Activated T-cell treated with anti-CD3 and anti-CD28 coated beads for 24 hours (primary cell): ENCODE measurements at regions not wholly inside any gene's neighbourhood (a gene's known extent, or its start where the extent isn't known, plus 50 kb on each side); places are given as distances from the start of the nearest gene placed in this dataset.
"Not testable (repeated sequence)": the region's sequence is repeated elsewhere in the genome, so short reads cannot be mapped to it uniquely, and the experiment has no call there.

Source experiments
- DNase-seq: peaks from one replicate; pipeline ENCODE4 v3.0.0-alpha.2; 2020; ENCODE audit warnings: low read depth

DNA sequence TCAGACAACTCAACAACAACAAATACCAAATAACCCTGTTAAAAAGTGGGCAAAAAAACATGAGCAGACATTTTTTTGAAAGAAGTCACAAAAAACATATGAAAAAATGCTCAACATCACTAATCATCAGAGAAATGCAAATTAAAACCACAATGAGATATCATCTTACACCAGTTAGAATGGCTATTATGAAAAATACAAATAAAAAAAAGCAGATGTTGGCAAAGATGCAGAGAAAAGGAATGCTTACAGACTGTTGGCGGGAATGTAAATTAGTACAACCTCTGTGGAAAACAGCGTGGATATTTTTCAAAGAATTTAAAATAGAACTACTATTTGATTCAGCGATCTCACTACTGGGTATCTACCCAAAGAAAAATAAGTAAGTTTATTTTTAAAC lies 114.0 kb downstream of the SLC38A4 start:
- no peak for DNase-seq

- no peak for DNase-seq
These were observed 115.6 kb downstream of the SLC38A4 start for GRCh38 chr12:46710125-46710743.

DNA sequence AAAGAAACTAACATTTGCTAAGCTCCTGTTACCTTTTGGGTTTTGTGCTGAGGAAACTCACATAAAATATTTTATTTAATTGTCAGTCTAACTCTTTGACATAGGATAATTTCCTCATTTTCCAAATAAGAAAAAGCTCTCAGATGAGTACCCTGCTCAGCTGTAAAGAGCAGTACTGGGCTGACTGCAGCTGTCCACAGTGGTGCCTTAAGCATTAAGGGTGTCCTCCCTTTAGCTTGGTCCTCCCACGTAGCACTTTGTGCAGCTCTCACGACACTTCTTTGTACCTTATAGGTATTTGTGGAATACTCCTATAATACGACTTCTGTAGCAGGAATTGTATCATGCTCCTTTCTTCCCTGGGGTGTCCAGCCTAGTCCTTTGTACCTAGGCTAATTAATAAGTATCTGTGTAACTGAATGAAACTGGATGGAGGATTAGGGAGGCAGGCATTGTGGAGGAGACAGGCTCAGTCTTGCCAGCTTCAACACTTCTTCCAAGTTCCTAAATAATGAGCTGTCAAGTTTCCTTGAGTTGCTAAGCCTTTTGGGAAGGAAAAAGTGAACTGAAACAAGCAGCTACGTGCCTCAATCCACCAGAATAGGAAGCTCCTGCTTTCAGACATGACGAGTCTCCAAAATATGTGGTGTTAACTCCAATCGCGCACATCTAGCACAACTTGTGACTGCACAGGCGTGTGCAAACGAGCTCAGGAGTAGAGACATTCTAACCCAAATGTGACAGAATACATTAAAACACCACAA lies 123.0 kb downstream of the SLC38A4 start:
- DNase-seq, result no peak

- DNase-seq, result no peak
These were observed 124.4 kb downstream of the SLC38A4 start for GRCh38 chr12:46701356-46701755.

- no peak for DNase-seq
These were observed 125.8 kb downstream of the SLC38A4 start for GRCh38 chr12:46699986-46700385.

DNA sequence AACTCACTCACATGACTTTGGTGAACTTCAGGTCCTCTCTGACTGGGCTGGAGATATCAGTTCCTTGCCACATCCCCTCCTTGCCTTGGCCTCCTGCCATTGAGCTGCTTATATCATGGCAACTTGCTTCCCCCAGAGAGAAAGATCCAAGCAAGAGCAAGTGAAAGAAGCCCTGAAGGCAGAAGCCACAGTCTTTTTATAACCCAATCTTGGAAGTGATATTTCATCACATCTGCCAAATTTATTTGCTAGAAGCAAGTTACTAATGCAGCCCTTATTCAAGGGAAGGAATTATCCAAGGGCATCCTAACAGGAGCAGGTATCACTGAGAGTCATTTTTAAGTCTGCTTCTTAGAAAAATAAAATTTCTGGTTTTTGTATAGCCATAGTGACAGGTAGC lies 127.8 kb downstream of the SLC38A4 start:
- no peak for DNase-seq

GRCh38 chr12:46693518-46693917 lies 132.3 kb downstream of the SLC38A4 start:
- no peak for DNase-seq

DNA sequence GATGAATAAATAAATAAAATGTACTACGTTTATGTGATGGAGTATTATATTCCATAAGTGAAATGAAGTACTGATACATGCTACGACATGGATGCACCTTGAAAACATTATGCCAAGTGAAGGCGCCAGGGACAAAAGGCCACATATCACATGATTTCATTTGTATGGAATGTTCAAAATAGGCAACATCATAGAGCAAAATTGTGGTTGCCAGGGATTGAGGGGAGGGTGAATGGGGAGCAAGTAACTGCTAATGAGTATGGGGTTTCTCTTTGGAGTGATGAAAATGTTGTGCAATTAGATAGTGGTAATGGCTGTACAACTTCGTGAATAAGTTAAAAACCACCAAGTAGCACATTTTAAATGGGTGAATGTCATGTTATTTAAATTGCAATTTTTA lies 132.8 kb downstream of the SLC38A4 start:
- DNase-seq, result no peak

DNA sequence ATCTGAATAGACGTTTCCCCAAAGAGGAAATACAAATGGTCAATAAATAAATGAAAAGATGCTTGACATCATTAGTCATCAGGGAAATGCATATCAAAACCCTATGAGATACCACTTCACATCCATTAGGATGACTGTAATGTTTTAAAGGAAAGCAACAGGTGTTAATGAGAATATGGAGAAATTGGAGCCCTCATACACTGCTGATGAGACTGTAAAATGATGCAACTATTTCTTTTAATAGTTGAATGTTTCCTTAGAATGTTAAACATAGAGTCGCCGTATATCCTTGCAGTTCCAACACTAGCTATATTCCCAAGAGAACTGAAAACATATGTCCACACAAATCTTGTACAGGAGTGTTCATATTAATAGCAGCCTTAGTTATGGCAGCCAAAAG lies 133.2 kb downstream of the SLC38A4 start:
- DNase-seq, result no peak

- no peak for DNase-seq
These were observed 139.4 kb downstream of the SLC38A4 start for GRCh38 chr12:46686267-46686942.

GRCh38 chr12:46684243-46684642 lies 141.6 kb downstream of the SLC38A4 start:
- not testable (repeated sequence) for DNase-seq

DNA sequence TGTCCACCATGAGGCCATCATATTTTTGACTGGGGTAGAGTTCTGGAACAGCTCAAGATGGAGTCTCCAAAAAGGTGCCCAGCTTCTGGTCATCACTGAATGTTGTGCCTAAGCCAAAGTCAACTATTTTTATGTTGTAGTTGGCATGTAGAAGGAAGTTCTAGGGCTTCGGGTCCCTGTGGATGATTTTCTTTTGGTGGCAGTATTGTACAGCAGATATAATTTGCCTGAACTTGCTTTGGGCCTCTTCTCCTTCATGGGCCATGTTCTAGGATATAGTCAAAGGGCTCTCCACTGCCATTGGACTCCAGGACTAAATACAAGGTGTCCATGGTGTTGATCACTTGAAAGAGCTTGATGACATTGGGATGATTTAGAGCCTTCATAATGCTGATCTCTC lies 143.6 kb downstream of the SLC38A4 start:
- DNase-seq, result no peak

DNA sequence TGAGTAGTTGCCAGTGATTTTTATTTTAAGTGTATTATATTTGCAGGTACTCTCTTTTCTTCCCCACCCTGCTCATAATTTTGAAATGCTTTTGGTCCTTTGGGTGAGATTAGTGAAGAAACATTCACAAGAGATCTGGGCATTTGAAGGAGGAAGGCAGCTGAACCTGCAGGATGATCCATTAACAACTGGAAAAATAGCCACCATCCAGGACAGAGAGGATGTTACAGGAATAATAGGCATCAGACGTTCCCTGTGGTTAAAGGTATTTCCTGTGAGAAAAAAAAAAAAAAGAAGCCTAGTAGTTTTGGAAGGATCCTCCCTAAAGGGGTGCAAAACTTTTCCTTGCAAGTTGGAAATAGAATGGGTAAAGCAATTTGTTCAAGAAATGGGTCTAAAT lies 145.3 kb downstream of the SLC38A4 start:
- DNase-seq, result no peak

- no peak for DNase-seq
These were observed 146.0 kb downstream of the SLC38A4 start for GRCh38 chr12:46679754-46680153.

DNA sequence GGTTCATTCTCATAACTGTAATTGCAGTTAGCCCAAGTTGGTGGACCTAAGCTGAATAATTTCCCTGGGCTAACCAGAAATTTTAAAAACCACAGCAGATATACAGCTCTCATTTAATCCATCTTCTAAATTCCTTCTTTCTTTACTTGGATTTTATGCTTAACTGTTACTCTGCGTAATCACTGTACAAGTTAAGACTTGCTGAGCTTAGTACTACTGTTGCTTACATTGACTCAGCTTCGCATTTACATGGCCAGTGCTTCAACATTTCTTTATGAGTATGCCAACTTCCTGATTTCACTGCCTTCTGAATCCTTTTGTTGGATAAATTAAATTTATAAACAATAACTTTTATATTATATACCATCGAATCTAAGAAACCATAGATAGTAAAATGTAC lies 147.4 kb downstream of the SLC38A4 start:
- no peak for DNase-seq

DNA sequence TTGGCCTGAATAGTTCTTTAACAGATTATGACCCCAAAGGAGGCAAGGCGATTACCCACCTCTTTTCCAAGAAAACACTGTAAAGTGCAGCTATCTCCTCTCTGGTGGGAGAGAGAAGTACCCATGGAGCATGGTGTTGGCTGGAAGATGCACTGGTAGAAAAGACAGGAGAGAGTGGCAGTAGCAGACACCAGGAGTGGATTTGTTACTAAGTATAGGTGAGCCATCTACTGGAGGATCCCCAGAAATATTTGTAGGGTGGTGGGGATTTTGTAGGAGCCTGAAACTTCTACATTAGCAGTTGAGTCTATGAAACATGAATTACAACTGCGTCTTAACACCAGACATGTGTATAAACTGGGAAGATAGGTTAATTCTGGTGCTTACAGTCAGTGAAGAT lies 148.0 kb downstream of the SLC38A4 start:
- DNase-seq, result no peak

- no peak for DNase-seq
These were observed 148.8 kb downstream of the SLC38A4 start for GRCh38 chr12:46676797-46677520.

- DNase-seq, result no peak
These were observed 149.4 kb downstream of the SLC38A4 start for GRCh38 chr12:46676396-46676795.

DNA sequence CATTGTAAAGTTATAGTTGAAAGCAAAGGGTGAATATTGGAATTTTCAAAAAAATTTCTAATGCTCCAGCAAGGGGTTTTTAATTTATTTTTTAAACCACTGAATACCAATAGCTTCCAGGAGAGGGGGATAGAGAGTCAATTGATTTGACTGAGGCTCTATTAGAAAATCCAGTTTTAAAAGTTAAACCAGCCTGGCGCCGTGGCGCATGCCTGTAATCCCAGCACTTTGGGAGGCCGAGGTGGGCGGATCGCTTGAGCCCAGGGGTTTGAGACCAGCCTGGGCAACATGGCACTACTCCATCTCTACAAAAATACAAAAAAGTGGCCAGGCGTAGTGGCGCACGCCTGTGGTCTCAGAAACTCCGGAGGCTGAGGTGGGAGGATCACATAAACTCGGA lies 150.1 kb downstream of the SLC38A4 start:
- DNase-seq, result no peak

- no peak for DNase-seq
These were observed 151.0 kb downstream of the SLC38A4 start for GRCh38 chr12:46674800-46675199.

DNA sequence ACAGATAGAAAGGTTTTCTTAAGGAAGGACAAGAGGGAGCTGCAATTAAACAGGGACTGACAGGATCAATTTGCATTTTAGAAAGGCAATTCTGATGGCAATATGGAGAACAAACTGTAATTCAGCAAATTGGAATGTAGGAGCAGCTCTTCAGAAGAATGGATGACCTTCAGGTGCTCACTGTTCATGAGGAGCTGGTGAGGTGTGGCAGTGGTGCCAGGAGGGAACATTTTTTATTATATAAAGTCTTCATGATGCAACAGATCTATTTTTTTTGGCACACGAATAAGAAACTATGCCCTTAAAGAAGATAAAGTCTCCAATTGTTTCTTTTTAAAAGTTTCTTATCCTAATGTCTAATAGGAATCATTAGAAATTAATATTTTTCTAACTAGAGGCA lies 151.7 kb downstream of the SLC38A4 start:
- no peak for DNase-seq

GRCh38 chr12:46671102-46671501 lies 154.7 kb downstream of the SLC38A4 start:
- DNase-seq, result no peak

DNA sequence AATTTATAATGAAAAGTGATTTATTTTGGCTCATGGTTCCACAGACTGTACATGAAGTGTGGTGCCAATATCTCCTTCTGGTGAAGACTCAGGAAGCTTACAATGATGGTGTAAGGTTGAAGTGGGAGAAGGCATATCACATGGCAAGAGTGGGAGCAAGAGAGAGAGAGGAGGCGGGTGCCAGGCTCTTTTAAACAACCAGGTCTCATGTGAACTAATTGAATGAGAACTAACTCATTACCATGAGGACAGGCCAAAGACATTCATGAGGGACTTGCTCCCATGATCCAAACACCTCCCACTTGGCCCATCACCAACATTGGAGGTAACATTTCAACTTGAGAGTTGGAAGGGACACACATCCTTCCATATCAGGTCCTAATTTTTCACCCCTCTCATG lies 155.2 kb downstream of the SLC38A4 start:
- no peak for DNase-seq
